Smooth muscle cell (in vitro differentiated cells): ENCODE measurements at regions not wholly inside any gene's neighbourhood (a gene's known extent, or its start where the extent isn't known, plus 50 kb on each side); places are given as distances from the start of the nearest gene placed in this dataset.

Experiments used
- DNase-seq: peaks from one replicate; lab custom pipeline; 2025; ENCODE audit not compliant: unreplicated experiment; lab: John Stamatoyannopoulos, UW
- H2AFZ ChIP-seq: fragments of 200-600 bp; sonication (generic); 2 replicates; pipeline ENCODE4 v1.6.0; 2016; ENCODE audit warnings: antibody characterized with exemption, low read depth, mild to moderate bottlenecking
- H3F3A ChIP-seq: fragments of 200-600 bp; sonication (generic); 2 replicates; pipeline ENCODE4 v1.6.0; 2017; ENCODE audit warnings: antibody characterized with exemption, low read depth
- H3K27ac ChIP-seq: fragments of 200-600 bp; sonication (generic); 2 replicates; pipeline ENCODE4 v1.5.1; 2016; ENCODE audit warnings: low read depth, mild to moderate bottlenecking
- H3K27me3 ChIP-seq: fragments of 200-600 bp; sonication (generic); 2 replicates; pipeline ENCODE4 v1.6.1; 2016; ENCODE audit warnings: low read depth, mild to moderate bottlenecking
- H3K36me3 ChIP-seq: fragments of 200-600 bp; sonication (generic); 2 replicates; pipeline ENCODE4 v1.5.1; 2016; ENCODE audit warnings: low read depth
- H3K4me1 ChIP-seq: fragments of 200-600 bp; sonication (generic); 2 replicates; pipeline ENCODE4 v1.5.1; 2016; ENCODE audit warnings: low read depth
- H3K4me2 ChIP-seq: fragments of 200-600 bp; sonication (generic); 2 replicates; pipeline ENCODE4 v1.6.0; 2016; ENCODE audit warnings: mild to moderate bottlenecking
- H3K4me3 ChIP-seq: fragments of 200-600 bp; sonication (generic); 2 replicates; pipeline ENCODE4 v1.5.1; 2016; ENCODE audit warnings: mild to moderate bottlenecking
- H3K79me2 ChIP-seq: fragments of 200-600 bp; sonication (generic); 2 replicates; pipeline ENCODE4 v1.6.0; 2016; ENCODE audit warnings: low read depth, mild to moderate bottlenecking
- H3K9ac ChIP-seq: fragments of 200-600 bp; sonication (generic); 2 replicates; pipeline ENCODE4 v1.6.0; 2016; ENCODE audit warnings: low read depth
- H3K9me3 ChIP-seq: fragments of 200-600 bp; sonication (generic); replicated peaks from 2 replicates; pipeline ENCODE4 v1.5.1; 2016; ENCODE audit warnings: low read depth
- H4K20me1 ChIP-seq: fragments of 200-600 bp; sonication (generic); 2 replicates; pipeline ENCODE4 v1.6.0; 2016; ENCODE audit warnings: low read depth
- WGBS: methylation state at CpG from one replicate; pipeline ENCODE4 v1.1.7; 2016; ENCODE audit warnings: low lambda C conversion rate; 5-methylcytosine and 5-hydroxymethylcytosine counted together
- TF ChIP-seq, protein P1 (sequence below): fragments of 200-600 bp; sonication (generic); IDR thresholded peaks from 2 replicates; pipeline ENCODE4 v1.5.1; 2017; ENCODE audit warnings: borderline replicate concordance, mild to moderate bottlenecking, antibody characterized with exemption; ENCODE audit not compliant: insufficient read depth, poor library complexity, severe bottlenecking

DNA sequence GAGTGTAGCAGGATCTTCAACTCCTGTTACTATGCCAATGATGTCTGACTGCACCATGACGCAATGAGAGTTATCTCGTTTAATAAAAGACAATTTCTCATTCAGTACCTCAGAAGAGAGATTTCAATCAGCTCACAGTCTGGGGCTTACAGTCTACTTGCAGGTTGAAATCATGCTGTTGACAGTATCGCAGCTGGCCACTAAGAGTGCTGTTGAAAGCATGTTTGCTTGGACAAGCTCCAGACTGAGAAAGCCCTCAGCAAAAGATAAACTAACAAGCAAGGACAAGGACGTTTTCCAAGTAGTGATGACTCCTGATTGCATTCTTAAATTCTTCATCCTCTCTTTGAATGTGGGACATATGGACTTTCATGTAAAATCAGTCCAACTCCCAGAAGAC lies 145.2 kb upstream of the SYT4 start:
- H3K4me1 ChIP-seq, result no peaks in the 10 kb centered on the region
- TF ChIP-seq, protein P1, sequence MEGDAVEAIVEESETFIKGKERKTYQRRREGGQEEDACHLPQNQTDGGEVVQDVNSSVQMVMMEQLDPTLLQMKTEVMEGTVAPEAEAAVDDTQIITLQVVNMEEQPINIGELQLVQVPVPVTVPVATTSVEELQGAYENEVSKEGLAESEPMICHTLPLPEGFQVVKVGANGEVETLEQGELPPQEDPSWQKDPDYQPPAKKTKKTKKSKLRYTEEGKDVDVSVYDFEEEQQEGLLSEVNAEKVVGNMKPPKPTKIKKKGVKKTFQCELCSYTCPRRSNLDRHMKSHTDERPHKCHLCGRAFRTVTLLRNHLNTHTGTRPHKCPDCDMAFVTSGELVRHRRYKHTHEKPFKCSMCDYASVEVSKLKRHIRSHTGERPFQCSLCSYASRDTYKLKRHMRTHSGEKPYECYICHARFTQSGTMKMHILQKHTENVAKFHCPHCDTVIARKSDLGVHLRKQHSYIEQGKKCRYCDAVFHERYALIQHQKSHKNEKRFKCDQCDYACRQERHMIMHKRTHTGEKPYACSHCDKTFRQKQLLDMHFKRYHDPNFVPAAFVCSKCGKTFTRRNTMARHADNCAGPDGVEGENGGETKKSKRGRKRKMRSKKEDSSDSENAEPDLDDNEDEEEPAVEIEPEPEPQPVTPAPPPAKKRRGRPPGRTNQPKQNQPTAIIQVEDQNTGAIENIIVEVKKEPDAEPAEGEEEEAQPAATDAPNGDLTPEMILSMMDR, result peak; percentile 8
- no peak overlapping the region for H3K27ac ChIP-seq
- DNase-seq, result no peak
- no peaks in the 10 kb centered on the region for H3K79me2 ChIP-seq
- H3K36me3 ChIP-seq, result no peaks in the 10 kb centered on the region
- H4K20me1 ChIP-seq, result no peaks in the 10 kb centered on the region
- no peak overlapping the region for H3K4me3 ChIP-seq
- no peaks in the 10 kb centered on the region for H3K27me3 ChIP-seq
- H3F3A ChIP-seq, result no peaks in the 10 kb centered on the region
- 48% methylated on average over 4 of the region's 4 CpGs for WGBS
- H3K4me2 ChIP-seq, result no peak overlapping the region
- H3K9ac ChIP-seq, result no peak overlapping the region
- H3K9me3 ChIP-seq, result no peaks in the 10 kb centered on the region
- no peak overlapping the region for H2AFZ ChIP-seq

DNA sequence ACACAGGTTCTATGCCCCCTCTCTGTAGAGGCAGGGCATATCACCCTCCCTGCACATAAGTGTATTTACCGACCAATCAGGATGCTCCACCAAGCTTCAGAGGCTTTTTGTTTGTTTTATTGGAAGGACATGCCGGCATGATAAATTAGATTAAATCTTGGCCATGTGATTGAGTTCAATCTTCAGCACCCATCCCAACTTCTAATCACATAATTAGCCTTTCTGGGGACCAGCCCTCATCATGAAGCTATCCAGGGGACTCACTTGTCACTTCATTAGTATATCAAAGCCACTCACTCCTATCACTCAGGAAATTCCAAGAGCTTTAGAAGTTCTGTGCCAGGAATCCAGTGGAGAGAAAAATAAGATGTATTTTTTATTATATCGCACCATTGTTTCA lies 158.6 kb upstream of the SYT4 start:
- Histone ChIP-seq H3K79me2 (no peaks in the 10 kb centered on the region), H3K27me3 (no peaks in the 10 kb centered on the region), H4K20me1 (no peaks in the 10 kb centered on the region), H2AFZ (no peak overlapping the region), H3K27ac (no peak overlapping the region), H3F3A (no peaks in the 10 kb centered on the region), H3K9ac (no peak overlapping the region), H3K4me3 (no peak overlapping the region), H3K4me1 (no peaks in the 10 kb centered on the region), H3K9me3 (no peaks in the 10 kb centered on the region), H3K36me3 (no peaks in the 10 kb centered on the region), H3K4me2 (no peak overlapping the region)
- no peak for DNase-seq
- 77% methylated on average over 3 of the region's 3 CpGs for WGBS
- TF ChIP-seq, protein P1, result no peak

DNA sequence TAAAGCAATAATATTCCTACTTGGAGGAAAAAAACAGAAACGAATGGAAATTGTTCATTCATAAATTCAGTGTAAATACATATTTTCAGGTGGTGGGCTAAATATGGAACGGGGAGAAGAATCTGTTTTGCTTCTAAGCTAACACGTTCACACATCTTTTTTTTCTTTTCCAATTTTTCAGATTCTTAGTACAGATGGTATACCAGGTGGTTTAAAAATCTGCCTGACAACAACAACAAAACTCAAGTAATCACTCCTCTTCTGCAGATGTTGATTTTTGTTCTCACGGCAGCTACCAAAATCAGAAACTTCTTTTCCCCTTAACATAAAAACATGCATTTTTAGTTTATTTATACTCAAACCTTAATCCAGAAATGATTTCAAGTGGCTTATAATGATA lies 164.8 kb upstream of the SYT4 start:
- TF ChIP-seq, protein P1, result no peak
- Histone ChIP-seq H3K9ac (no peak overlapping the region), H3K36me3 (no peaks in the 10 kb centered on the region), H3K4me3 (no peak overlapping the region), H3K4me1 (no peaks in the 10 kb centered on the region), H3F3A (no peaks in the 10 kb centered on the region), H3K9me3 (no peaks in the 10 kb centered on the region), H3K27me3 (no peaks in the 10 kb centered on the region), H3K4me2 (no peak overlapping the region), H3K79me2 (no peaks in the 10 kb centered on the region), H3K27ac (no peak overlapping the region), H4K20me1 (no peaks in the 10 kb centered on the region), H2AFZ (no peak overlapping the region)
- no peak for DNase-seq
- 90% methylated on average over 4 of the region's 4 CpGs for WGBS

DNA sequence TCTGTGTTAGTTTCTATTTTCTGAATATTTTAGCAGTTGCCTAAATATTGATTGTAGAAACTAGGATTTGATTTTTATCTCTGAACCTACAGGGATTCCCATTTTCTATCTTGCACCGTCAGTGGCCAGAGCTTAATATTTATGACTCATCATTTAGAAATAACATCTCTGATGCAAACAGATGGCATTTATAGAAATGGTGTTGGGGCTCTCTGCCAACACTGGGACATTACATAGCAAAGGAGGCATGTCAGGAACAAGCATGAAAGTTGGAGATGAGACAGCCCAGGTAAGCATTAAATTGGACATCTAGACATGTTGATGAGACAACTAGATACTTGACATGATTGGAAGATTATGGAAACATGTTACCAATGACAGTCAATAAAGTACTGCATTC lies 165.3 kb upstream of the SYT4 start:
- no peaks in the 10 kb centered on the region for H3F3A ChIP-seq
- no peaks in the 10 kb centered on the region for H4K20me1 ChIP-seq
- H3K36me3 ChIP-seq, result no peaks in the 10 kb centered on the region
- no peak for DNase-seq
- WGBS, result 78% methylated on average over 1 of the region's 1 CpG
- H2AFZ ChIP-seq, result no peak overlapping the region
- no peak overlapping the region for H3K27ac ChIP-seq
- H3K79me2 ChIP-seq, result no peaks in the 10 kb centered on the region
- no peak overlapping the region for H3K4me2 ChIP-seq
- H3K9ac ChIP-seq, result no peak overlapping the region
- H3K9me3 ChIP-seq, result no peaks in the 10 kb centered on the region
- TF ChIP-seq, protein P1, result no peak
- H3K4me1 ChIP-seq, result no peaks in the 10 kb centered on the region
- H3K4me3 ChIP-seq, result no peak overlapping the region
- H3K27me3 ChIP-seq, result no peaks in the 10 kb centered on the region
